ENCODE measurements at regions not wholly inside any gene's neighbourhood (a gene's known extent, or its start where the extent isn't known, plus 50 kb on each side); places are given as distances from the start of the nearest gene placed in this dataset.

DNA sequence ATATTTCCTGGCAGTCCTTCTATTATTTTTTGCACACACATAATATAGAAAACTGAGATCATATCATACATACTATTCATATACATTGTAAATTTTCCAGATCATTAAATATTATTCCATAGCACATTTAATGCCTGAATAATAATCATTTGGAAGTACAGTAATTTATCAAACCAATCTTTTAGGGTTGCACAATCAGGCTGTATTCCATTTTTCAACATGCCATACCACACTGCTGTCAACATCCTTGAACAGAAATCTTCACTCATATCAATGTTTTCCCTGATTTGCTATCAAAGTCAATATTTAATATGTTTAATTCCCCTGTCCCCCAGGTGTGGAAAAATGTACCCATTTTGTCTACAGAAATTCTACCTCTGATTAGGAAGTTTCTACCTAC is 122.7 kb upstream of the ADGRF1 start:
- TF ChIP-seq OSR1 (CRISPR knock-in tag; IDR thresholded peaks at IDR 0.05) (no peak), ZC3H10 (CRISPR knock-in tag; IDR thresholded peaks at IDR 0.05) (no peak), RARB (CRISPR knock-in tag; IDR thresholded peaks at IDR 0.05) (no peak), GLIS3 (CRISPR knock-in tag; IDR thresholded peaks at IDR 0.05) (no peak)
- TF ChIP-seq, protein P1, sequence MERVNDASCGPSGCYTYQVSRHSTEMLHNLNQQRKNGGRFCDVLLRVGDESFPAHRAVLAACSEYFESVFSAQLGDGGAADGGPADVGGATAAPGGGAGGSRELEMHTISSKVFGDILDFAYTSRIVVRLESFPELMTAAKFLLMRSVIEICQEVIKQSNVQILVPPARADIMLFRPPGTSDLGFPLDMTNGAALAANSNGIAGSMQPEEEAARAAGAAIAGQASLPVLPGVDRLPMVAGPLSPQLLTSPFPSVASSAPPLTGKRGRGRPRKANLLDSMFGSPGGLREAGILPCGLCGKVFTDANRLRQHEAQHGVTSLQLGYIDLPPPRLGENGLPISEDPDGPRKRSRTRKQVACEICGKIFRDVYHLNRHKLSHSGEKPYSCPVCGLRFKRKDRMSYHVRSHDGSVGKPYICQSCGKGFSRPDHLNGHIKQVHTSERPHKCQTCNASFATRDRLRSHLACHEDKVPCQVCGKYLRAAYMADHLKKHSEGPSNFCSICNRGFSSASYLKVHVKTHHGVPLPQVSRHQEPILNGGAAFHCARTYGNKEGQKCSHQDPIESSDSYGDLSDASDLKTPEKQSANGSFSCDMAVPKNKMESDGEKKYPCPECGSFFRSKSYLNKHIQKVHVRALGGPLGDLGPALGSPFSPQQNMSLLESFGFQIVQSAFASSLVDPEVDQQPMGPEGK (CRISPR knock-in tag; IDR thresholded peaks at IDR 0.05; ENCODE audit: borderline replicate concordance), result no peak
- TF ChIP-seq, protein P2, sequence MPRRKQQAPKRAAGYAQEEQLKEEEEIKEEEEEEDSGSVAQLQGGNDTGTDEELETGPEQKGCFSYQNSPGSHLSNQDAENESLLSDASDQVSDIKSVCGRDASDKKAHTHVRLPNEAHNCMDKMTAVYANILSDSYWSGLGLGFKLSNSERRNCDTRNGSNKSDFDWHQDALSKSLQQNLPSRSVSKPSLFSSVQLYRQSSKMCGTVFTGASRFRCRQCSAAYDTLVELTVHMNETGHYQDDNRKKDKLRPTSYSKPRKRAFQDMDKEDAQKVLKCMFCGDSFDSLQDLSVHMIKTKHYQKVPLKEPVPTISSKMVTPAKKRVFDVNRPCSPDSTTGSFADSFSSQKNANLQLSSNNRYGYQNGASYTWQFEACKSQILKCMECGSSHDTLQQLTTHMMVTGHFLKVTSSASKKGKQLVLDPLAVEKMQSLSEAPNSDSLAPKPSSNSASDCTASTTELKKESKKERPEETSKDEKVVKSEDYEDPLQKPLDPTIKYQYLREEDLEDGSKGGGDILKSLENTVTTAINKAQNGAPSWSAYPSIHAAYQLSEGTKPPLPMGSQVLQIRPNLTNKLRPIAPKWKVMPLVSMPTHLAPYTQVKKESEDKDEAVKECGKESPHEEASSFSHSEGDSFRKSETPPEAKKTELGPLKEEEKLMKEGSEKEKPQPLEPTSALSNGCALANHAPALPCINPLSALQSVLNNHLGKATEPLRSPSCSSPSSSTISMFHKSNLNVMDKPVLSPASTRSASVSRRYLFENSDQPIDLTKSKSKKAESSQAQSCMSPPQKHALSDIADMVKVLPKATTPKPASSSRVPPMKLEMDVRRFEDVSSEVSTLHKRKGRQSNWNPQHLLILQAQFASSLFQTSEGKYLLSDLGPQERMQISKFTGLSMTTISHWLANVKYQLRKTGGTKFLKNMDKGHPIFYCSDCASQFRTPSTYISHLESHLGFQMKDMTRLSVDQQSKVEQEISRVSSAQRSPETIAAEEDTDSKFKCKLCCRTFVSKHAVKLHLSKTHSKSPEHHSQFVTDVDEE (CRISPR knock-in tag; IDR thresholded peaks at IDR 0.05), result no peak
- no peak for ATAC-seq

DNA sequence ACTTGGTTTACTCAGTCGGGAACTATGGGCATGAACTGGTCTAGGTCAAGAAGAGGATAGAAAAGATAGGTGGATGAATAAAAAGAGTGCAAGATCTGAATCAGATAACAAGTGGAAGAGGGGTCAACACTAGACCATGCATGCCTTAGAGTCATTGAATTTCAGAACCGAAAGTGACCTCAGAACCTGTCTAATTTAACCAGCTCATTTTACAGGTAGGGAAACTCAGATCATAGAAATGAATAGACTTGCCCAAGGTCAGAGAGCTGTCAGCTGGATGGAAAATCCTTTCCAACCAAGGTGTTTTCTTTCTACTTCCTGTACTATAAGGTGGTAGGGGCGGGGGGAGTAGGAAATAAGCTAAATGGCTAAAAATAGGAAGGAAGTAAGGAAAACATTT is 121.4 kb upstream of the ADGRF1 start:
- TF ChIP-seq, protein P2 (CRISPR knock-in tag; IDR thresholded peaks at IDR 0.05), result no peak
- TF ChIP-seq, protein P3, sequence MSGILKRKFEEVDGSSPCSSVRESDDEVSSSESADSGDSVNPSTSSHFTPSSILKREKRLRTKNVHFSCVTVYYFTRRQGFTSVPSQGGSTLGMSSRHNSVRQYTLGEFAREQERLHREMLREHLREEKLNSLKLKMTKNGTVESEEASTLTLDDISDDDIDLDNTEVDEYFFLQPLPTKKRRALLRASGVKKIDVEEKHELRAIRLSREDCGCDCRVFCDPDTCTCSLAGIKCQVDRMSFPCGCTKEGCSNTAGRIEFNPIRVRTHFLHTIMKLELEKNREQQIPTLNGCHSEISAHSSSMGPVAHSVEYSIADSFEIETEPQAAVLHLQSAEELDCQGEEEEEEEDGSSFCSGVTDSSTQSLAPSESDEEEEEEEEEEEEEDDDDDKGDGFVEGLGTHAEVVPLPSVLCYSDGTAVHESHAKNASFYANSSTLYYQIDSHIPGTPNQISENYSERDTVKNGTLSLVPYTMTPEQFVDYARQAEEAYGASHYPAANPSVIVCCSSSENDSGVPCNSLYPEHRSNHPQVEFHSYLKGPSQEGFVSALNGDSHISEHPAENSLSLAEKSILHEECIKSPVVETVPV (CRISPR knock-in tag; IDR thresholded peaks at IDR 0.05), result no peak
- TF ChIP-seq SNAI2 (CRISPR knock-in tag; IDR thresholded peaks at IDR 0.05), result no peak
- TF ChIP-seq ISL1 (CRISPR knock-in tag; IDR thresholded peaks at IDR 0.05), result no peak
- TF ChIP-seq, protein P4, sequence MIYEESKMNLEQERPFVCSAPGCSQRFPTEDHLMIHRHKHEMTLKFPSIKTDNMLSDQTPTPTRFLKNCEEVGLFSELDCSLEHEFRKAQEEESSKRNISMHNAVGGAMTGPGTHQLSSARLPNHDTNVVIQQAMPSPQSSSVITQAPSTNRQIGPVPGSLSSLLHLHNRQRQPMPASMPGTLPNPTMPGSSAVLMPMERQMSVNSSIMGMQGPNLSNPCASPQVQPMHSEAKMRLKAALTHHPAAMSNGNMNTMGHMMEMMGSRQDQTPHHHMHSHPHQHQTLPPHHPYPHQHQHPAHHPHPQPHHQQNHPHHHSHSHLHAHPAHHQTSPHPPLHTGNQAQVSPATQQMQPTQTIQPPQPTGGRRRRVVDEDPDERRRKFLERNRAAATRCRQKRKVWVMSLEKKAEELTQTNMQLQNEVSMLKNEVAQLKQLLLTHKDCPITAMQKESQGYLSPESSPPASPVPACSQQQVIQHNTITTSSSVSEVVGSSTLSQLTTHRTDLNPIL (CRISPR knock-in tag; IDR thresholded peaks at IDR 0.05; ENCODE audit: low read depth), result no peak
- no peak for TF ChIP-seq ZFP3 (CRISPR knock-in tag; IDR thresholded peaks at IDR 0.05)
- TF ChIP-seq TOX (CRISPR knock-in tag; IDR thresholded peaks at IDR 0.05; ENCODE audit: borderline replicate concordance), result no peak
- no peak for TF ChIP-seq ZFP30 (CRISPR knock-in tag; IDR thresholded peaks at IDR 0.05)
- no peak for TF ChIP-seq ZNF70 (CRISPR knock-in tag; IDR thresholded peaks at IDR 0.05)
- TF ChIP-seq RARB (CRISPR knock-in tag; IDR thresholded peaks at IDR 0.05), result no peak
- no peak for ATAC-seq

DNA sequence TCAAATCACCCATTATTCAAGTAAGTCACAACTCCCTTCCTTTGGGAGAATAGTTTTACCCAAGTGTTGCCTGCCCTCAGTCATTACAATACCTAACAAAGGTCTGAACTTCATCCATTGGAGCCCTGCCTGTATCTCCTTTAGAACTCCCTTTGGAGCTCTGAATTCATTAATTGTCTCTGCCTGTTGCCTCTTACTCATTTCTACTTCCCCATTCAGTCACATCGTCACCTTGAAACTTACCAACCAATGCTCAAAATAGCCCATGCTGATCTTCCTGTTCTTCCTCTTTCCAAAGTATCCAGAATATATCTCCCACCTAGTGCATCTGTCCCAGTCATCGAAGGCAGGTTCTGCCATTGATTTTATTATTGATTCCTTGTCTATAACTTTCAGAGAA is 120.7 kb upstream of the ADGRF1 start:
- no peak for ATAC-seq
- TF ChIP-seq RARB (CRISPR knock-in tag; IDR thresholded peaks at IDR 0.05) (no peak), ZC3H10 (CRISPR knock-in tag; IDR thresholded peaks at IDR 0.05) (no peak), ZNF8 (CRISPR knock-in tag; IDR thresholded peaks at IDR 0.05) (no peak), SNAI2 (CRISPR knock-in tag; IDR thresholded peaks at IDR 0.05) (no peak), TOX (CRISPR knock-in tag; IDR thresholded peaks at IDR 0.05; ENCODE audit: borderline replicate concordance) (no peak), ZNF565 (CRISPR knock-in tag; conservative IDR thresholded peaks at IDR 0.05; ENCODE audit: low read depth) (no peak), TCF4 (CRISPR knock-in tag; IDR thresholded peaks at IDR 0.05; ENCODE audit: borderline replicate concordance) (no peak), ESRRG (CRISPR knock-in tag; IDR thresholded peaks at IDR 0.05) (no peak), GLIS3 (CRISPR knock-in tag; IDR thresholded peaks at IDR 0.05) (no peak), OSR1 (CRISPR knock-in tag; IDR thresholded peaks at IDR 0.05) (no peak), ZFP30 (CRISPR knock-in tag; IDR thresholded peaks at IDR 0.05) (no peak), BACH2 (CRISPR knock-in tag; IDR thresholded peaks at IDR 0.05; ENCODE audit: borderline replicate concordance) (no peak), ISL1 (CRISPR knock-in tag; IDR thresholded peaks at IDR 0.05) (no peak), ZNF70 (CRISPR knock-in tag; IDR thresholded peaks at IDR 0.05) (no peak), ZFP3 (CRISPR knock-in tag; IDR thresholded peaks at IDR 0.05) (no peak), PPARA (CRISPR knock-in tag; IDR thresholded peaks at IDR 0.05; ENCODE audit: borderline replicate concordance) (no peak)
- TF ChIP-seq, protein P4 (CRISPR knock-in tag; IDR thresholded peaks at IDR 0.05; ENCODE audit: low read depth), result no peak
- TF ChIP-seq, protein P3 (CRISPR knock-in tag; IDR thresholded peaks at IDR 0.05), result no peak

All from SK-N-SH treated with all-trans-retinoic acid at 6 μM for 48 hours (cell line).